ENCODE measurements at regions not wholly inside any gene's neighbourhood (a gene's known extent, or its start where the extent isn't known, plus 50 kb on each side); places are given as distances from the start of the nearest gene placed in this dataset.
"Not testable (repeated sequence)": the region's sequence is repeated elsewhere in the genome, so short reads cannot be mapped to it uniquely, and the experiment has no call there.

DNA sequence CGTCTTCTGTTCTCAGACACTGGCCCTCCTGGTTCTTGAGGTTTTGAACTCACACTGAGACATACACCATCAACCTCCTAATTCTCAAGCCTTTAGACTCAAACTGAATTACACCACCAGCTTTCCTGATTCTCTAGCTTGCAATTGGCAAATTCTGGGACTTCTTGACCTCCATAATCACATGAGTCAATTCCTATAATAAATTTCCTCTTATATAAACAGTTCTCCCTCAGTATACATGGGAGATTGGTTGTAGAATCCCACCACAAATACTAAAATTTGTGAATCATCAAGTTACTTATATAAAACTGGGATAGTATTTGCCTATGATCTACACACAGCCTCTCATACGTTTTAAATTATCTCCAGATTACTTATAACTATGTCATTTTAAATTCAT is 162.2 kb downstream of the DIO2 start:
- Mint-ChIP-seq H3K27ac (no peak overlapping the region), H3K4me3 (no peak overlapping the region), H3K9me3 (peaks cover 0 to 14% (median 2%) of the 10 kb centered on the region in 9 donors), H3K4me1 (no peaks in the 10 kb centered on the region), H3K36me3 (peaks cover 0 to 4% (median 0%) of the 10 kb centered on the region in 3 donors), H3K27me3 (no peaks in the 10 kb centered on the region)
- no peak for DNase-seq
- ATAC-seq = no peak
- POLR2A ChIA-PET = no interaction called here

DNA sequence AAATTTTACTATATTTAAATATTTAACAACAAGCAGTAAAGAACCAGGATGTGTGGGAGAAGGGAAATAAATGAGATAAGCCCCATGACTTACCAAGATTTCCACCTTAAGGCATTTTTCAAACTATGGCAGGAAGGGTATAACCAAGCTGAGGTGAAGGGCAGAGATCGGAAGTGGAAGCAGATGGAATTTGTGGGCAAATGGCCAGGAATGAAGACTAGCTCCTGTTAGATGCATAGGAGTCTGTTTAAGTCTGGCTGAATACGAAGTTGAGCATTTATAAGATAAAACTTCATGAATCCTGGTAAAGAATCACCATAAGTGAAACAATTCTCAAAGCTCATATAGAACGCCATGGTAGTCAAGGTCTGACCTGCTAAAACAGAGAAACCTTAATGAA is 163.5 kb downstream of the DIO2 start:
- Mint-ChIP-seq H3K27me3 (no peaks in the 10 kb centered on the region), H3K27ac (no peak overlapping the region), H3K4me3 (no peak overlapping the region), H3K36me3 (peaks cover 0 to 4% (median 0%) of the 10 kb centered on the region in 3 donors), H3K9me3 (peaks cover 0 to 13% (median 3%) of the 10 kb centered on the region in 9 donors), H3K4me1 (no peaks in the 10 kb centered on the region)
- POLR2A ChIA-PET = no interaction called here
- ATAC-seq (no peak), DNase-seq (no peak)

DNA sequence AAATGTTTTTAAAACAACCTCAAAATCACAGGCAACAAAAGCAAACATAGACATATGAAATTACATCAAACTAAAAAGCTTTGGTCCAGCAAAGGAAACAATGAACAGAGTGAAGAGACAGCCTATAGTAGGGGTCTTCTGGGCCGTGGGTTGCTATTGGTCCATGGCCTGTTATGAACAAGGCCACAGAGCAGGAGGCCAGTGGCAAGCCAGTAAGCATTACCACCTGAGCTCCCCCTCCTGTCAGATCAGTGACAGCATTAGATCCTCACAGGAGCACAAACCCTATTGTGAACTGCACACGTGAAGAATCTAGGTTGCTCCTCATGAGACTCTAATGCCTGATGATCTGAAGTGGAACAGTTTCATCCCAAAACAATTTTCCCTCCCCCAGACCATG is 174.0 kb downstream of the DIO2 start:
- peaks cover 0 to 3% (median 0%) of the 10 kb centered on the region in 3 donors for H3K36me3 Mint-ChIP-seq
- POLR2A ChIA-PET = no interaction called here
- no peaks in the 10 kb centered on the region for H3K4me1 Mint-ChIP-seq
- H3K4me3 Mint-ChIP-seq = no peak overlapping the region
- H3K9me3 Mint-ChIP-seq = peaks cover 0 to 20% (median 5%) of the 10 kb centered on the region in 9 donors
- DNase-seq (no peak), ATAC-seq (no peak)
- no peak overlapping the region for H3K27ac Mint-ChIP-seq
- H3K27me3 Mint-ChIP-seq = peaks cover 0 to 4% (median 0%) of the 10 kb centered on the region in 5 donors

DNA sequence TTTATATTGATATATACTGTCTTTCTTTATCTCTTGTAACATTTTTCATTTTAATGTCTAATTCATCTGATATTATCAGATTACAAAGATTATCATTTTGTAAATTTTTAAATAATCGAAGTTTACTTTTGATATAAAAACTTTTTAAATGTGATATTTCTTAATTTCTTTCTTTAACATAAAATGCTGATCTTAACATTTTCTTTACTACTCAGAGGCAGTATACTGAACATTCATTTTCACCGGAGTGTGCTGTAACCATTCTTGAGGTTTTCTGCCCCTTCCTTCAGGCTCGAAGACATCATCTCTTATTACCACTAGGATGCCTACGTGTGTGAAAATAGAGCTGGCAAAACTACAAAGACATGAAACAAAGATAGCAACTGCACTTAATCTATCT is 186.9 kb downstream of the DIO2 start:
- H3K9me3 Mint-ChIP-seq = peaks cover 0 to 29% (median 7%) of the 10 kb centered on the region in 9 donors
- POLR2A ChIA-PET = no interaction called here

DNA sequence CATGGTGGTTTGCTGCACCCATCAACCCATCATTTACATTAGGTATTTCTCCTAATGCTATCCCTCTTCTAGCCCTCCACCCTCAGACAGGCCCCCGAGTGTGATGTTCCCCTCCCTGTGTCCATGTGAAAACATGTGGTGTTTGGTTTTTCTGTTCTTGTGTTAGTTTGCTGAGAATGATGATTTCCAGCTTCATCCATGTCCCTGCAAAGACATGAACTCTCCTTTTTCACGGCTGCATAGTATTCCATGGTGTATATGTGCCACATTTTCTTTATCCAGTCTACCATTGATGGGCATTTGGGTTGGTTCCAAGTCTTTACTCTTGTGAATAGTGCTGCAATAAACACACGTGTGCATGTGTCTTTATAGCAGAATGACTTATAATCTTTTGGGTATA is 192.8 kb downstream of the DIO2 start:
- H3K36me3 Mint-ChIP-seq, ATAC-seq, H3K4me3 Mint-ChIP-seq, H3K27me3 Mint-ChIP-seq, H3K4me1 Mint-ChIP-seq, DNase-seq, POLR2A ChIA-PET, H3K27ac Mint-ChIP-seq: not testable (repeated sequence)
- peaks cover 4 to 23% (median 10%) of the 10 kb centered on the region in 9 donors for H3K9me3 Mint-ChIP-seq

More for the DNA sequence above, 186.9 kb downstream of the DIO2 start:
- Mint-ChIP-seq H3K27ac (no peak overlapping the region), H3K4me1 (no peaks in the 10 kb centered on the region), H3K36me3 (no peaks in the 10 kb centered on the region), H3K4me3 (no peak overlapping the region), H3K27me3 (peaks cover 0 to 7% (median 0%) of the 10 kb centered on the region in 5 donors)
- ATAC-seq (no peak), DNase-seq (no peak)

DNA sequence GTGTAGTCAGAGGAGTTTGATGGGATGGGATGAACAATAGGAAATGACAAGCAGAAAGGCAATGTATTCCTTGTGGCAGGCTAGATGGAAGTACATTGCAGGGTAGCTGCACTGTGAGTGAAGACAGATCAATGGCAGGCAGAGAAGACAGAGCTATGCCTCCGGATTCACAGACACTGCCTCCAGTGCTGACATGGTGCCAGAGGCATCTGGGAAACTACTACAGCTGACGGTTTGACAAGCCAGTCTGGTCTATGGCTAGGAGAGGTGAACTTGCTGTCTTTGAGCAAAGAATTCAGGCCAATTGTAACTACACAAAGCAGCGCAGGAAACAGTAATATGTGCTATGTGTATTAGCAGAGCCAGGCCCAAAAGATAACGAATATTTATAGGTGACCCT is 193.5 kb downstream of the DIO2 start:
- Mint-ChIP-seq H3K27ac (no peak overlapping the region), H3K36me3 (no peaks in the 10 kb centered on the region), H3K27me3 (no peaks in the 10 kb centered on the region), H3K4me3 (no peak overlapping the region), H3K4me1 (no peaks in the 10 kb centered on the region), H3K9me3 (peaks cover 4 to 23% (median 10%) of the 10 kb centered on the region in 9 donors)
- ATAC-seq (no peak), DNase-seq (no peak)
- POLR2A ChIA-PET = no interaction called here

DNA sequence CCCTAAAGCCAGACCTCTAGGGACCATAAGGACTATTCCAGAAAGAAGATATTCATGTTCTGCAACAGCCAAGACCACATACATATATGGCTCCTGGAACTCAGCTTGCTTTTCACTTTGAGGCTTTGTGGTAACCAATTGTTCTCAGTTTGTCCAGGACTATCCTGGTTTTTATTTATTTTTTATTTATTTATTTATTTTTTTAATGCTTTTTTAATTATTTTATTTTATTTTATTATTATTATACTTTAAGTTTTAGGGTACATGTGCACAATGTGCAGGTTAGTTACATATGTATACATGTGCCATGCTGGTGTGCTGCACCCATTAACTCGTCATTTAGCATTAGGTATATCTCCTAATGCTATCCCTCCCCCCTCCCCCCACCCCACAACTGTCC is 201.1 kb downstream of the DIO2 start:
- POLR2A ChIA-PET, H3K27ac Mint-ChIP-seq, H3K36me3 Mint-ChIP-seq, H3K4me3 Mint-ChIP-seq, ATAC-seq, DNase-seq, H3K4me1 Mint-ChIP-seq, H3K27me3 Mint-ChIP-seq: not testable (repeated sequence)
- peaks cover 2 to 29% (median 8%) of the 10 kb centered on the region in 9 donors for H3K9me3 Mint-ChIP-seq

DNA sequence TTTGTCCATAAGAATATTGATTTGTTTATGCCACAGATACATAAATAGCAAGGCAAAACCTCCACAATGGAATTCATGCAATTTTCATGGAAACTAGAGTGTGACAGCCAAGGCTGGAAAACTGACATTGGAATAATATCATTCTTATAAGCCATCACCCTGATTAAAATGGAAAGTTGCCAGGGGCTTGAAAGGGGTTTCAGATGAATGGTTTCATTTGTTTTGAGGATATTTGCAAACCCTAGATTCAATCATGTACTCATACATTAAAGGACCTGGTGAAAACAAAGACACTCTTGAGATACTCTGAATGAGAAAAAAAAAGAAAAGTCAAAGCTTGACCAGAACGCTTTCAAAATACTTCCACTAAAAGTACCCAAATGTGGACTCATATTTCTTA is 205.7 kb downstream of the DIO2 start:
- peaks cover 0 to 12% (median 5%) of the 10 kb centered on the region in 9 donors for H3K9me3 Mint-ChIP-seq
- ATAC-seq = no peak
- POLR2A ChIA-PET = no interaction called here
- peaks cover 0 to 2% (median 0%) of the 10 kb centered on the region in 5 donors for H3K27me3 Mint-ChIP-seq
- no peak for DNase-seq
- no peaks in the 10 kb centered on the region for H3K4me1 Mint-ChIP-seq
- H3K4me3 Mint-ChIP-seq = no peak overlapping the region
- no peaks in the 10 kb centered on the region for H3K36me3 Mint-ChIP-seq
- H3K27ac Mint-ChIP-seq = no peak overlapping the region

DNA sequence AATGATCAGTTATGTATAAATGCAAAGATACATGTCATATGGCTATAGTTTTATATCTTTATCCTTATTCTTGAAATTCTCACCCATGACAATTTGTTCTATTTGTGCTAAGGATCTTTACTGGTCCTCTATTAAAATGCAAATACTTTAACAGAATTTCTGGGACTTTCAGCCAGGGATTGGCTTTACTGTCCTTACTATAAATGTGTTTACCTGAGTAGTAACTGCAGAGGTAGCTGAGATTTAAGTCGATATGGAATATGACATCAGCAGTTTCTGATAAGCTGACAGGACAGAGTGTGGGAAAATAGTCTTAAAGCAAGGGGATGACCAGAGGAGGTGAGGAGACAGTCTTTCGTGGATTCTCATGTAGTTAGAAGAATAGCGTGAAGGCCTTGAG is 206.4 kb downstream of the DIO2 start:
- DNase-seq (no peak), ATAC-seq (no peak)
- Mint-ChIP-seq H3K4me3 (no peak overlapping the region), H3K27me3 (peaks cover 0 to 2% (median 0%) of the 10 kb centered on the region in 5 donors), H3K9me3 (peaks cover 0 to 14% (median 5%) of the 10 kb centered on the region in 9 donors), H3K4me1 (no peaks in the 10 kb centered on the region), H3K36me3 (no peaks in the 10 kb centered on the region), H3K27ac (peak overlapping the region in 1 of 10 donors; percentile 20)
- POLR2A ChIA-PET = no interaction called here

DNA sequence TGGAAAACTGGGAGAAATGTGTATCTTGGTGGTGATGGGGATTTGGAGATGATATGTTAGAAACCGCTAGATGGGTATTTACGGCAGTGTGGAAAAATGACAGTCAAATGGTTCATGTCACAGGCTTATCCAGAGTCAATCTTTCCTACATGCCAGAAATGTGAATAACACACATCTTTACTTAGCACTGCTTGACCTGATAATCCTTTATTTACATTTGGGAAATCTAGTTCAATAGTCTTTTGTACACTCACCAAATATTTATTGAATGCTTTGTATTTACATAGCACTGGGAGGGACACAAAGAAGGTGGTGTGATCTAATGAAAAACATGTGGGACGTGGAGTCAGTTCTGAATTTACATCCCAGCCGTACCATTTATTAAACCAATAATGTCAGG is 208.2 kb downstream of the DIO2 start:
- H3K4me3 Mint-ChIP-seq = no peak overlapping the region
- no peaks in the 10 kb centered on the region for H3K4me1 Mint-ChIP-seq
- H3K27ac Mint-ChIP-seq = no peak overlapping the region
- H3K27me3 Mint-ChIP-seq = peaks cover 0 to 2% (median 0%) of the 10 kb centered on the region in 5 donors
- POLR2A ChIA-PET = no interaction called here
- H3K9me3 Mint-ChIP-seq = peaks cover 0 to 17% (median 3%) of the 10 kb centered on the region in 9 donors
- H3K36me3 Mint-ChIP-seq = no peaks in the 10 kb centered on the region
- DNase-seq (no peak), ATAC-seq (no peak)

DNA sequence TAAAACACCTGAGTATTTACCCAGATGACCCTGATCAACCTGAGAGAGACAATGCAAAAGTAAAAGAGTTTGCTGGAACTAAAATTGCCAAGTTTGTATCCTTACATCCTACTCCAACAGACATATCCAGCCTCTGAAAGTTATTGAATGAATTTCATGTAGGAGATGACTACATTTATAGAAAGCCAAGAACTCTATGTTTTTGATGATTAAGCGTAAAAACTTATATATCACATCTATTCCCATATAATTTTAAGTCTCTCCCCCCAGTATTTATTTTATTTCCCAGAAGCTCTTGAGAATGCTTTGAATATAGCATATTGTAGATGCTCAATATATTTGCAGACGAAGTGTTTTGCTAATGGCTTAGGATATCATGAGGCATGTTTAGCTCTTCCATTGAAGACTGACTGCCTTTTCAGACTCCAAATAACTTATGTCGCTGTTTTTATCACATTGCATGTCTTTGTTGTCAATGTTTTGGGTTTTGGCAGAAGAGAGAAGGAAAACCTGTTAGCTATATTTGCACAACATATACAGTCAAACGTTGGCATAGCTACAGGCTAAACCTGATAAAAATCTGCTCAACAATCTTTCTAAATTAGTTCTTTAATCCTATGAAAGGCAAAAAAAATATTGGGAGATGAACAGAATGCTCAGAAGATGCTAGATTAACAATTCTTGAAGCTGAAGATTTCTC is 213.6 kb downstream of the DIO2 start:
- Mint-ChIP-seq H3K4me1 (no peaks in the 10 kb centered on the region), H3K27me3 (peaks cover 0 to 2% (median 0%) of the 10 kb centered on the region in 5 donors), H3K4me3 (no peak overlapping the region), H3K9me3 (peaks cover 0 to 20% (median 2%) of the 10 kb centered on the region in 9 donors), H3K36me3 (no peaks in the 10 kb centered on the region), H3K27ac (no peak overlapping the region)
- ATAC-seq = no peak
- no peak for DNase-seq
- POLR2A ChIA-PET = no interaction called here

DNA sequence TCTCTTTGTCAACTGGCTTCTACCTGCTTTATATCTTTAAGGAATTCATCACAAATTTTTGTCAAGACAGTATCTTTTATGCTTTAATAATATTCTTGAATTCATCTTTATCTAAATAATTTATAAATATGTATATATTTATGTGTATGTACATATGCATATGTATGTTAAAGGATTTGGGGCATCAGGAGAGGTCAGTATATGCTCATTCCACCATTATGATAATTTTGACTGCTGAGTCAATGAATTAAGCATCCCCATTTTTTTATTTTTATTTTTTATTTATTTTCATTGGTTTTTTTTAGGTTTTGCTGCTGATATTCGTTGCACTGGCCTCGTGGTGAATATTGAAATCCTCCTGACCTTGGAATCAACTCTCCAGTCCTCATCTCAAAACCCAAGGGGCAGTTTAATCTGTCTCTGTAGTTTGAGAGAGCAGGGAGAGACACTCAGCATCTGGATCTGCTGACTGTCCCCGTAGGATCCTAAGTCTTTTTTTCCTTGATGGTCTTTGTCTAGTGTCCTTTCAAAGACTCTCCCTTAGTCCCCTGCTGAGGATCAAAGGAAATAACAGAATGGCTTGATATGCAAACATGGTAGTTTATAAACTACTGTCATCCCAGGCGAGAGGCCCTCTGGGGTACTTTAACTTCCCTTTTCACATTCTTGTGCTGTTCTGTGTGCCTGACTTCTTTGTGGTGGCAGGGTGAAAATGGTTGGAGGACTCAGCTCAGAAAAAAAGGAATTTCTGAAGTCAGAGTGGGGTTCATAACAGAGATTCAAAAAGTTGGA is 218.7 kb downstream of the DIO2 start:
- no peaks in the 10 kb centered on the region for H3K27me3 Mint-ChIP-seq
- H3K4me1 Mint-ChIP-seq = no peaks in the 10 kb centered on the region
- H3K36me3 Mint-ChIP-seq = no peaks in the 10 kb centered on the region
- no peak overlapping the region for H3K27ac Mint-ChIP-seq
- DNase-seq (no peak), ATAC-seq (no peak)
- H3K4me3 Mint-ChIP-seq = no peak overlapping the region
- POLR2A ChIA-PET = no interaction called here
- H3K9me3 Mint-ChIP-seq = peaks cover 0 to 16% (median 4%) of the 10 kb centered on the region in 9 donors

DNA sequence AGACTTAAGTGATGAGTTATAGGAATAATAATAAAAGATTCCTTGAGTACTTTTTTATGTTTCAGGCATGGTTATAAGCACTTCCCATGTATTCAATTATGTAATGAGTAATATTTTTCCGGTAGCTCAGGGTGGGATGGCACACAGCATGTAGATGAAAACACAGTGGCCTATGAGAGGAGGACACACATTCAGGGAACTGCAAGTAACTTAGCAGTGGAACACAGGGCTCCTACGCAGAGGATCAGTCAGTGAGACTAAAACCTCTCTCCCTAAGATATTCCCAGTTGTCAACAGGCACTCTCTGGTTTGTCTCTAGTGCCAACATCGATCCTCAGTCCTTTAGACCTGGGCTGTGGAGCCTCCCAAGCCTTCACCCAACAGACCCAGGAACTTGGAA is 219.4 kb downstream of the DIO2 start:
- no peak for ATAC-seq
- H3K9me3 Mint-ChIP-seq = peaks cover 0 to 16% (median 4%) of the 10 kb centered on the region in 9 donors
- no peaks in the 10 kb centered on the region for H3K27me3 Mint-ChIP-seq
- DNase-seq = no peak
- H3K27ac Mint-ChIP-seq = no peak overlapping the region
- no peaks in the 10 kb centered on the region for H3K4me1 Mint-ChIP-seq
- no peak overlapping the region for H3K4me3 Mint-ChIP-seq
- H3K36me3 Mint-ChIP-seq = no peaks in the 10 kb centered on the region
- POLR2A ChIA-PET = no interaction called here
